ENCODE measurements at regions not wholly inside any gene's neighbourhood (a gene's known extent, or its start where the extent isn't known, plus 50 kb on each side); places are given as distances from the start of the nearest gene placed in this dataset.

- TF ChIP-seq, protein P1, sequence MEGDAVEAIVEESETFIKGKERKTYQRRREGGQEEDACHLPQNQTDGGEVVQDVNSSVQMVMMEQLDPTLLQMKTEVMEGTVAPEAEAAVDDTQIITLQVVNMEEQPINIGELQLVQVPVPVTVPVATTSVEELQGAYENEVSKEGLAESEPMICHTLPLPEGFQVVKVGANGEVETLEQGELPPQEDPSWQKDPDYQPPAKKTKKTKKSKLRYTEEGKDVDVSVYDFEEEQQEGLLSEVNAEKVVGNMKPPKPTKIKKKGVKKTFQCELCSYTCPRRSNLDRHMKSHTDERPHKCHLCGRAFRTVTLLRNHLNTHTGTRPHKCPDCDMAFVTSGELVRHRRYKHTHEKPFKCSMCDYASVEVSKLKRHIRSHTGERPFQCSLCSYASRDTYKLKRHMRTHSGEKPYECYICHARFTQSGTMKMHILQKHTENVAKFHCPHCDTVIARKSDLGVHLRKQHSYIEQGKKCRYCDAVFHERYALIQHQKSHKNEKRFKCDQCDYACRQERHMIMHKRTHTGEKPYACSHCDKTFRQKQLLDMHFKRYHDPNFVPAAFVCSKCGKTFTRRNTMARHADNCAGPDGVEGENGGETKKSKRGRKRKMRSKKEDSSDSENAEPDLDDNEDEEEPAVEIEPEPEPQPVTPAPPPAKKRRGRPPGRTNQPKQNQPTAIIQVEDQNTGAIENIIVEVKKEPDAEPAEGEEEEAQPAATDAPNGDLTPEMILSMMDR (IDR thresholded peaks at IDR 0.05; ENCODE audit: low read length), result no peak
- no peak for TF ChIP-seq EZH2 (optimal IDR thresholded peaks at IDR 0.05; ENCODE audit: low read depth, low read length)
Observed at GRCh38 chr2:47299555-47299954, 69.6 kb upstream of the EPCAM start.
